Neural progenitor cell (in vitro differentiated cells): ENCODE measurements at regions not wholly inside any gene's neighbourhood (a gene's known extent, or its start where the extent isn't known, plus 50 kb on each side); places are given as distances from the start of the nearest gene placed in this dataset.

Experiments used
- DNase-seq: peaks from one replicate; pipeline ENCODE4 v3.0.0-alpha.2; 2016; ENCODE audit warnings: low spot score
- H2AFZ ChIP-seq: fragments of 200-600 bp; sonication (generic); replicated peaks from 2 replicates; pipeline ENCODE4 v1.6.1; 2016; ENCODE audit warnings: antibody characterized with exemption
- H3F3A ChIP-seq: fragments of 200-600 bp; sonication (generic); 2 replicates; pipeline ENCODE4 v1.6.1; 2016; ENCODE audit warnings: antibody characterized with exemption, low read depth
- H3K27ac ChIP-seq: fragments of 200-600 bp; sonication (generic); 2 replicates; pipeline ENCODE4 v1.5.1; 2016; ENCODE audit warnings: mild to moderate bottlenecking
- H3K27me3 ChIP-seq: fragments of 200-600 bp; sonication (generic); 2 replicates; pipeline ENCODE4 v1.6.1; 2016; ENCODE audit warnings: mild to moderate bottlenecking, moderate library complexity
- H3K36me3 ChIP-seq: fragments of 200-600 bp; sonication (generic); 2 replicates; pipeline ENCODE4 v1.5.1; 2016
- H3K4me1 ChIP-seq: fragments of 200-600 bp; sonication (generic); 2 replicates; pipeline ENCODE4 v1.6.1; 2016; ENCODE audit warnings: mixed run types
- H3K4me2 ChIP-seq: fragments of 200-600 bp; sonication (generic); 2 replicates; pipeline ENCODE4 v1.6.1; 2016
- H3K4me3 ChIP-seq: fragments of 200-600 bp; sonication (generic); 2 replicates; pipeline ENCODE4 v1.5.1; 2016
- H3K79me2 ChIP-seq: fragments of 200-600 bp; sonication (generic); 2 replicates; pipeline ENCODE4 v1.6.1; 2016; ENCODE audit warnings: low read depth
- H3K9ac ChIP-seq: fragments of 200-600 bp; sonication (generic); 2 replicates; pipeline ENCODE4 v1.6.1; 2016
- H3K9me3 ChIP-seq: fragments of 200-600 bp; sonication (generic); 2 replicates; pipeline ENCODE4 v1.5.1; 2016; ENCODE audit warnings: low read depth
- H4K20me1 ChIP-seq: fragments of 200-600 bp; sonication (generic); 2 replicates; pipeline ENCODE4 v1.6.1; 2016; ENCODE audit warnings: low read depth
- H3K27ac Mint-ChIP-seq: 3 replicates; pipeline ENCODE4 v1.8.0; 2021; ENCODE audit warnings: mixed read lengths
- H3K27me3 Mint-ChIP-seq: 2 replicates; pipeline ENCODE4 v1.8.0; 2022; ENCODE audit warnings: low read depth, mild to moderate bottlenecking, inconsistent platforms, moderate library complexity, mixed read lengths; ENCODE audit not compliant: insufficient read depth
- H3K36me3 Mint-ChIP-seq: 3 replicates; pipeline ENCODE4 v1.8.0; 2021; ENCODE audit warnings: mixed read lengths
- H3K4me1 Mint-ChIP-seq: 3 replicates; pipeline ENCODE4 v1.8.0; 2021; ENCODE audit warnings: mixed read lengths
- H3K4me3 Mint-ChIP-seq: 3 replicates; pipeline ENCODE4 v1.8.0; 2021; ENCODE audit warnings: mild to moderate bottlenecking, moderate library complexity, mixed read lengths
- H3K9me3 Mint-ChIP-seq: 3 replicates; pipeline ENCODE4 v1.8.0; 2020; ENCODE audit warnings: mixed read lengths
- CTCF ChIP-seq: fragments of 200-600 bp; sonication (generic); IDR thresholded peaks from 2 replicates; pipeline ENCODE4 v1.5.1; 2017; ENCODE audit warnings: antibody characterized with exemption, mild to moderate bottlenecking
- EZH2 ChIP-seq: fragments of 200-600 bp; sonication (generic); IDR thresholded peaks from 2 replicates; pipeline ENCODE4 v1.6.1; 2017; ENCODE audit warnings: antibody characterized with exemption, mild to moderate bottlenecking, moderate library complexity
- EZH2phosphoT487 ChIP-seq: fragments of 200-600 bp; sonication (generic); IDR thresholded peaks from 2 replicates; pipeline ENCODE4 v1.6.1; 2017; ENCODE audit warnings: antibody characterized with exemption

- DNase-seq, result no peak
- Histone ChIP-seq H3K4me1 (no peaks in the 10 kb centered on the region), H3K27ac (no peak overlapping the region), H3K9me3 (no peaks in the 10 kb centered on the region), H3K4me3 (no peak overlapping the region), H4K20me1 (no peaks in the 10 kb centered on the region), H3K27me3 (no peaks in the 10 kb centered on the region), H3K9ac (no peak overlapping the region), H3K79me2 (no peaks in the 10 kb centered on the region), H3K4me2 (no peak overlapping the region), H2AFZ (no peak overlapping the region), H3K36me3 (no peaks in the 10 kb centered on the region), H3F3A (no peaks in the 10 kb centered on the region)
- no peak overlapping the region for H3K4me3 Mint-ChIP-seq
- H3K27ac Mint-ChIP-seq, result no peak overlapping the region
- no peak for TF ChIP-seq CTCF
- no peak for TF ChIP-seq EZH2
- no peak for TF ChIP-seq EZH2phosphoT487
- H3K27me3 Mint-ChIP-seq, result peaks cover 4% of the 10 kb centered on the region
- no peaks in the 10 kb centered on the region for H3K9me3 Mint-ChIP-seq
- H3K36me3 Mint-ChIP-seq, result no peaks in the 10 kb centered on the region
- H3K4me1 Mint-ChIP-seq, result no peaks in the 10 kb centered on the region
Observed at GRCh38 chr13:65343898-65344663, 1886.1 kb downstream of the PCDH9 start.

- H3K9ac ChIP-seq, result no peak overlapping the region
- H3K4me2 ChIP-seq, result no peak overlapping the region
- DNase-seq, result no peak
- H3K79me2 ChIP-seq, result no peaks in the 10 kb centered on the region
- peak overlapping the region; percentile 4 for H2AFZ ChIP-seq
- Mint-ChIP-seq H3K4me1 (no peaks in the 10 kb centered on the region), H3K27me3 (peaks cover 4% of the 10 kb centered on the region), H3K9me3 (no peaks in the 10 kb centered on the region), H3K36me3 (no peaks in the 10 kb centered on the region), H3K27ac (no peak overlapping the region), H3K4me3 (no peak overlapping the region)
- no peaks in the 10 kb centered on the region for H3K27me3 ChIP-seq
- TF ChIP-seq EZH2 (no peak), CTCF (no peak), EZH2phosphoT487 (no peak)
- no peaks in the 10 kb centered on the region for H3K4me1 ChIP-seq
- no peak overlapping the region for H3K4me3 ChIP-seq
- H3F3A ChIP-seq, result no peaks in the 10 kb centered on the region
- H3K36me3 ChIP-seq, result no peaks in the 10 kb centered on the region
- H3K27ac ChIP-seq, result no peak overlapping the region
- no peaks in the 10 kb centered on the region for H3K9me3 ChIP-seq
- no peaks in the 10 kb centered on the region for H4K20me1 ChIP-seq
Observed at GRCh38 chr13:65342541-65343337, 1887.4 kb downstream of the PCDH9 start.

GRCh38 chr13:65339241-65339640, 1890.9 kb downstream of the PCDH9 start:
- no peaks in the 10 kb centered on the region for H3F3A ChIP-seq
- H3K27me3 Mint-ChIP-seq, result peaks cover 4% of the 10 kb centered on the region
- H3K27ac Mint-ChIP-seq, result no peak overlapping the region

More at GRCh38 chr13:65339241-65339640, 1890.9 kb downstream of the PCDH9 start:
- no peak for DNase-seq
- no peak overlapping the region for H3K4me2 ChIP-seq
- H3K4me3 Mint-ChIP-seq, result no peak overlapping the region
- H3K9me3 ChIP-seq, result no peaks in the 10 kb centered on the region
- H3K27ac ChIP-seq, result no peak overlapping the region
- no peak for TF ChIP-seq EZH2
- no peak for TF ChIP-seq CTCF
- TF ChIP-seq EZH2phosphoT487, result no peak
- no peaks in the 10 kb centered on the region for H3K36me3 ChIP-seq
- peaks cover 6% of the 10 kb centered on the region for H3K9me3 Mint-ChIP-seq
- no peaks in the 10 kb centered on the region for H3K27me3 ChIP-seq
- no peak overlapping the region for H3K9ac ChIP-seq
- H4K20me1 ChIP-seq, result no peaks in the 10 kb centered on the region
- no peak overlapping the region for H3K4me3 ChIP-seq
- no peak overlapping the region for H2AFZ ChIP-seq
- no peaks in the 10 kb centered on the region for H3K79me2 ChIP-seq
- H3K36me3 Mint-ChIP-seq, result no peaks in the 10 kb centered on the region
- H3K4me1 ChIP-seq, result no peaks in the 10 kb centered on the region
- H3K4me1 Mint-ChIP-seq, result peaks cover 12% of the 10 kb centered on the region
